ENCODE measurements at regions not wholly inside any gene's neighbourhood (a gene's known extent, or its start where the extent isn't known, plus 50 kb on each side); places are given as distances from the start of the nearest gene placed in this dataset.
"Not testable (repeated sequence)": the region's sequence is repeated elsewhere in the genome, so short reads cannot be mapped to it uniquely, and the experiment has no call there.

- DNase-seq: no peak
Measured at GRCh38 chr10:30531751-30532530, 97.6 kb downstream of the LYZL2 start.

- DNase-seq: no peak
Measured at GRCh38 chr10:30529373-30529998, 95.5 kb downstream of the MAP3K8 start.

GRCh38 chr10:30528429-30528786 lies 94.4 kb downstream of the MAP3K8 start:
- DNase-seq: no peak

GRCh38 chr10:30527623-30528428 lies 93.8 kb downstream of the MAP3K8 start:
- no peak for DNase-seq

- not testable (repeated sequence) for DNase-seq
Measured at GRCh38 chr10:30522661-30523078, 88.7 kb downstream of the MAP3K8 start.

- DNase-seq: no peak
Measured at GRCh38 chr10:30518907-30519306, 84.9 kb downstream of the MAP3K8 start.

All from kidney glomerular epithelial cell (primary cell).